Breast epithelium (tissue), 3 donors: ENCODE measurements at regions not wholly inside any gene's neighbourhood (a gene's known extent, or its start where the extent isn't known, plus 50 kb on each side); places are given as distances from the start of the nearest gene placed in this dataset.

Source experiments
- POLR2A ChIP-seq: fragments of 450-650 bp; IDR thresholded peaks from one replicate; pipeline ENCODE4 v1.6.1; 2016; ENCODE audit warnings: antibody characterized with exemption, mild to moderate bottlenecking, moderate library complexity
- POLR2AphosphoS5 ChIP-seq, 3 donors: sonication (generic); formaldehyde crosslinking; IDR thresholded peaks; one replicate each; pipeline ENCODE4 v1.6.1; 2017; ENCODE audit warnings: antibody characterized with exemption in 3 of 3
- TF ChIP-seq, protein P1 (sequence below), 3 donors: fragments of 450-650 bp; IDR thresholded peaks; one replicate each; pipeline ENCODE4 v1.5.1; 2016 to 2017; ENCODE audit warnings: antibody characterized with exemption in 3 of 3, mild to moderate bottlenecking in 3 of 3, moderate library complexity in 3 of 3

DNA sequence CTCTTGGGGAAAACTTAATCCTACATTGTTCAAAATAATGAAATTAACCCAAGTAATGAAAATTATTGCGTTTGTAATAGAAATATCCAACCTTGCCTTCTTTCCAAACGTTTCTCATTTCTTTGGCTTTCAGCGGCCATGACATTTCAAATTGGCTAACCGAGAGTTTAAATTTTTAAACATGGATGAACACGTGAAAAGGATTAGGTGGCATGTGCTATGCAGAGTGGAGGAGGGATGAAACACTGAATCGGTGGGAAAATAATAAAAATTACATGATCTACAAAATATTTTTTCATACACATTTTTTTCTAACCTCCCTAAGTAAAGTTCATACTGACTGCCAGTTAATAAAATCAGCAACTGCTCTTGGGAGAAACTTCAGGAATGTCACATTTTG lies 728.4 kb upstream of the PKDCC start:
- no peak for TF ChIP-seq POLR2A
- TF ChIP-seq, protein P1, sequence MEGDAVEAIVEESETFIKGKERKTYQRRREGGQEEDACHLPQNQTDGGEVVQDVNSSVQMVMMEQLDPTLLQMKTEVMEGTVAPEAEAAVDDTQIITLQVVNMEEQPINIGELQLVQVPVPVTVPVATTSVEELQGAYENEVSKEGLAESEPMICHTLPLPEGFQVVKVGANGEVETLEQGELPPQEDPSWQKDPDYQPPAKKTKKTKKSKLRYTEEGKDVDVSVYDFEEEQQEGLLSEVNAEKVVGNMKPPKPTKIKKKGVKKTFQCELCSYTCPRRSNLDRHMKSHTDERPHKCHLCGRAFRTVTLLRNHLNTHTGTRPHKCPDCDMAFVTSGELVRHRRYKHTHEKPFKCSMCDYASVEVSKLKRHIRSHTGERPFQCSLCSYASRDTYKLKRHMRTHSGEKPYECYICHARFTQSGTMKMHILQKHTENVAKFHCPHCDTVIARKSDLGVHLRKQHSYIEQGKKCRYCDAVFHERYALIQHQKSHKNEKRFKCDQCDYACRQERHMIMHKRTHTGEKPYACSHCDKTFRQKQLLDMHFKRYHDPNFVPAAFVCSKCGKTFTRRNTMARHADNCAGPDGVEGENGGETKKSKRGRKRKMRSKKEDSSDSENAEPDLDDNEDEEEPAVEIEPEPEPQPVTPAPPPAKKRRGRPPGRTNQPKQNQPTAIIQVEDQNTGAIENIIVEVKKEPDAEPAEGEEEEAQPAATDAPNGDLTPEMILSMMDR (IDR thresholded peaks at IDR 0.05) = no peak
- no peak for TF ChIP-seq POLR2AphosphoS5 (IDR thresholded peaks at IDR 0.05)
